CD4-positive, alpha-beta T cell treated with Interferon alpha-2 for 1 hour (primary cell): ENCODE measurements at regions not wholly inside any gene's neighbourhood (a gene's known extent, or its start where the extent isn't known, plus 50 kb on each side); places are given as distances from the start of the nearest gene placed in this dataset.

ENCODE experiments used
- DNase-seq, 2 donors: peaks; one replicate each; pipeline ENCODE4 v3.0.0-alpha.2; 2020 to 2022

- no peak for DNase-seq
These were observed 745.8 kb upstream of the CHAC2 start for GRCh38 chr2:53021828-53022227.

DNA sequence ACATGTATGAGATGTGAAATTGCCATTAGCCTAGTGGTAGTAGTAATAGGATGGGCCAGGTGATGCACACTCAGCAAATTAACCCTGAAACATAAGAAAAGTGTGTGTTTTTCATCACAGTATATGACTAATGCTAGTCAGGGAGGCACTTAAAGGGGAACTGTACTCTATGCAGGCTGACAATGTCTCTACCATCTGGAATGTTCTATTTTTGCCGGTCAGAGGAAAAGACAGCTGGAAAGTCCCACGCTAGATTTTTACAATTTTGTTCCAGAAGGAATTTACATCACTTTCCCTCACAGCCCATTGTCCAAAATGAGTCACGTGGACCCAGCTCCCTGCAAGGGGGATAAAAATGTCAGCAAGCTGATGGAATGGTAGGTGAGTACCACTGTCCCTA is 746.3 kb upstream of the CHAC2 start:
- no peak for DNase-seq

DNA sequence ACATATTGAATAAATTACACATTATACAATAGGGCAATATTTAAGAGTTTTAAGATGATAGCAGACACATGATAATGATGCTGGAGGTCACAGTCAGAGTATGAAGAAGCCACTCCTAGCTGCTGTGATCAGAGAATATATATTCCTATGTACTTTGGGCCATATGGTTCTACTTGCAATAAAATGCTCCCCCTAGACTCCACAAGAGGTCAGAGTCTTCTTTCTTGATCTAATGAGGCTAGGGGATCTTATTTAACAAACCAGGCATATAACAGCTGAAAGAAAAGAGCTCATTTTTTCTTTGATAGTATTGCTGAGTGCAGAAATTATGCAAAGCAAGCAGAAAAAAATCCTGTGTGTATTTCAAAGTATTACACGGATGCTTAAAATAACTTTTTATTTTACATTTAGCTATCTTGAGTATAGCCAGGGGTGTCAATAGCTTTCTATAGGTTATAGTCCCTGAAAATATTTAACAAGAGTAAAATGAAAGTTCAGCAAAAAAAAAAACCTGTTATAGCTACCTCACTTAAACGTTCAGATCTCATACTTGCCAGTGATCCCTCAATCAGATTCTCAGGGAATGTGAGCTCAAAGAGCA is 748.7 kb upstream of the CHAC2 start:
- DNase-seq, result no peak

DNA sequence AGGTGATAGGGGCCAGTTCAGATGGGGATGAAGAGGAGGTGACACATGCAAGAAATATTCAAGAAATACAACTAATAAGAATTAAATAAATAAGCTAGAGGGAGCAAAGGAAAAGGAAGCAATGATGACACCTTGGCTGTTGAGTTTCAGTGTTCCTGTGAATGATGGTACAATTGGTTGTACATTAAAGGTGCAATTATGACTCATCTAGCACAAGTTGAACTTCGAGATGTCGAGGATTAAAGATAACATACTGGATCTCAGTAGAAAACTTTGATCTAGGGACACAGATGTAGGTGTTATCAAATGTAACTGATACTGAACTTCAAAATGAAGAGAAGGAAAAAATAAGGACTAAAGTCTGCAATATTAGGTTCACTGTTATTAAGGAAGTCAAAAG is 760.6 kb upstream of the CHAC2 start:
- DNase-seq, result no peak

- DNase-seq, result no peak
These were observed 763.2 kb upstream of the CHAC2 start for GRCh38 chr2:53004413-53004812.

GRCh38 chr2:52995424-52995823 is 772.2 kb upstream of the CHAC2 start:
- no peak for DNase-seq

DNA sequence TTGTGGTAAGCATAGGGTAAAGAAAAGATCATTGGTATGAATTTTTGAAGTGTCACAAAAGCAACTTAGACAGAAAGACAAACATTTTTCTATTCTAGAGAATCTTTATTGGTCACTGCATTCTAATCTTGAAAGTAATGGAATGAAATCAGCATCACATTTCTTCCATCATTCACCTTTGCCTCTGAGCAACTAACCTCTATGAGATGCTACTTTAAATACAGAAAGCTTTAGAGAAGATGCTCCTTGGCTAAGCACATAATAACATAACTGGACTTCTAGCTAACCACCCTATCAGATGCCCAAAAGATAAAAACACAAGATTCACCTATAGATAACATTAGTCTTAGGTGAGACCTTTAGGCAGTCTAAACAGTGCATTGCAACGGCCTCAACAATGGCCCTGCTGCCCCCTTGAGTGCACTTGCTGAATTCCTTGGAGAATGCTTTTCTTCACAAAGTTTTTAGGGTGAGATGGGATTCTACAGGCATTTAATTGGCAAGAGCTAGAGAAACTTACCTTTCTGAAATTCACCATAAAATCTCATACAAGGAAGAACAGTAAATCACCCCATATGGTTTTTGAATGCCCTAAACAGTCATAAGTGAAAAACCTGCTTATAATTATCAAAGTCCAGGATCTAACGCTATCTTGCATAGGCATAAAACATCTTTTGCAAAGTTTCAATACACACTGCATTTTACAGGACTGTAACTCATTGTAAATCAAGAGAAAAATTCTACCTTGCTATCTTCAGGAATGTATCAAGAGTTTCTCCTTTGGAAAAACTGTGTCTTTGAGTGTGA is 791.3 kb upstream of the CHAC2 start:
- no peak for DNase-seq

GRCh38 chr2:52974127-52974526 is 793.5 kb upstream of the CHAC2 start:
- DNase-seq, result no peak

- DNase-seq, result no peak
These were observed 797.0 kb upstream of the CHAC2 start for GRCh38 chr2:52970642-52971041.

DNA sequence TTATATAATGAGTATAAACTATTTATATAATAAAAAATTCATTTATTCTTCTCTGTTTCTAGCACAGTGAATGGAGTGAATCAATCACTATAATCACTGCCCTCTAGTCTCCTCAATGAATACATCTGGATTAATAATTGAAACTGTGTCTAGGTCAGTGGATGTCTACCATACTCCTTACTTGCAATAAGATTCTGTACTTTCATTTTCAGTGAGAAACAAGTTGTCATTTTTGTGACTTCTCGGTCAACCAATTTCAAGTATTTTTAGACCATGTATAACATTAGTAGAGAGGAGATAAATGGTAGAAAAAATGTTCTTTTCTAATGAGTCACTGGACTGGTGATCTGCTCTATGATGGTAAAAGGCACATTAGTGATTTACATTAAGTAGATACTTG is 799.6 kb upstream of the CHAC2 start:
- DNase-seq, result no peak

GRCh38 chr2:52964916-52965530 is 802.6 kb upstream of the CHAC2 start:
- DNase-seq, result no peak

DNA sequence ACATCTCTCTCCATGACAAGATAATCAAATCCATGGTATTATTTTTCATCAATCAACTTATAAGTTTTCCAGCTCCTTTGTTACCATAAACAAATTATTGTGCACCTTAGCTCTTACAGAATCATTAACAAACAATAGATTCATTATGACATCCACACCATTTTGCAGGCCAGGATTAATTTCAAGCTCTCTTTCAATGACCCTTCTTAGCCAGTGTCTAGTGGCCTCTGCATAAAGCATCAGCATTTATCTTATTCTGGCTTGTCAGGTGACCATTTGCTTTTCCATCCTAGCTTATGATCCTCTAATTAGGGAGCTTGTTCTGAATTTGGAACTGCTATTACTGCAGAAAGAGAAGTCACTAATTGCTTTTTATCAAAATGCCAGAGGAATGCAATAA is 806.2 kb upstream of the CHAC2 start:
- DNase-seq, result no peak

- DNase-seq, result no peak
These were observed 806.7 kb upstream of the CHAC2 start for GRCh38 chr2:52960881-52961280.

GRCh38 chr2:52959801-52960200 is 807.8 kb upstream of the CHAC2 start:
- DNase-seq, result no peak

DNA sequence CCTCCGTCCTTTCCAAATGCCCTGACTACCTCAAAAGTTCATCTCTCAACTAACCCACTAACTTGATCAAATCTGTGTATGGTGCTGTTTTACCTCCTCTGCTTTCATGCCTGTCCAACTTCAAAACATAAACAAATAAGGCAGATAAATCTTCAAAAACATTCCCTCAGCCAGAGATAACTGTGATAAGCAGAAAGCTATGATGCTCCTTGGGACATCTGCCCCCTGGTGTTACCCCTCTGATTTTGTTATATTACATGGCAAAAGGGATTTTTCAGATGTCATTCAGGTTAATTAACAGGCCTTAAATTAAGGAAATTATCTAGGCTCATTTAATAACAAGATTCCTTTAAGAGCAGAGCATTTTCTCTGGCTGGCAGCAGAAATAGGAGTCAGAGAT is 810.8 kb upstream of the CHAC2 start:
- no peak for DNase-seq

DNA sequence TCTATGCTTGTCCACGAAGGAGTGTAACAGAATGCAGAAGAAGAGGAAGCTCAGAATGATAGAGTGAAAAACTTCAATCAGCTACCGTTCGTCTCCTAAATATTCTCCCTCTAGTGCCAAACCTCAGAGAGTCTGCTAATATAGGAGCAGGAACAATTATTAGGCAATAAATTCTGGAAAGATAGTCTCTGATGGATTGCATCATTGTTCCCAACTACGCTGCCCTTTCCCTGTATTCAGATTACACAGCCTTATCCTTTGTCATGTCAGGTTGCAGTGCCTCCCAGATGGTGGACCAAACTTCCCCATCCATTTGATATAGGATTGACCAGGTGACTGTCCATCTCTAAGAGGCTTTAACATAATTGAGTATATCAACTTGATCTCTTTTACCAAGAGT is 811.5 kb upstream of the CHAC2 start:
- no peak for DNase-seq

DNA sequence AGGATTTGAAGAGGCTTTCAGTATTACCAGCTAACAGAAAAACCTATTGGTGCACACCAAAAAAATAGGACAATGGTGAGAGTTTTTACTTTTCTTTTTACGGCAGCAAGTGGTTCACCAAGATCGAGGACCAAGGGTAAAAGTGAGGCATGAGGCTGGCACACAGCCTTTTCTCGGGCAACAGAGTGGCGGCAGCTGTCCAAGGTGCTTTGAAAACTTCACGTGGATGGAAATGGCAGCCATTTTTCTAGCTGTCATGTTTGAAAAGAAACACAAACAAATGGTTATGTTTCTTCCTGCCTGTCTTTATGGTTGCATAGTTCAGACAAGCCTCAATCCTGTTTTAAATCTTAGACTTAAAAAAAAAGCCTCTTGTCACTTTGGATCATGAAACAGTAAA is 812.5 kb upstream of the CHAC2 start:
- no peak for DNase-seq

DNA sequence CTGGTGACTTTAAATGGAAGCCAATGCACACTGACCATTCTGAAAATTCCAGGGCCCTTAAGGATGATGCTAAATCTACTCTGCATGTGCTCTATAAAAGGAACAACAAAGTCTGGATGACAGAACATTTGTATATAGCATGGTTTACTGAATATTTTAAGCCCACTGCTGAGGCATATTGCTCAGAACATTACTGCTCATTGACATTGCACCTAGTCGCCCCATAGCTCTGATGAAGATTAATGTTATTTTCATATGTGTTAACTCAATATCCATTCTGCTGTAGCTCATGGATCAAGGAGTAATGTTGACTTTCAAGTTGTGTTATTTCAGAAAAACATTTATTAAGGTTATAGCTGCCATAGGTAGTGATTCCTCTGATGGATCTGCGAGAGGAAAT is 827.5 kb upstream of the CHAC2 start:
- DNase-seq, result no peak

GRCh38 chr2:52939250-52939649 is 828.4 kb upstream of the CHAC2 start:
- DNase-seq, result no peak

DNA sequence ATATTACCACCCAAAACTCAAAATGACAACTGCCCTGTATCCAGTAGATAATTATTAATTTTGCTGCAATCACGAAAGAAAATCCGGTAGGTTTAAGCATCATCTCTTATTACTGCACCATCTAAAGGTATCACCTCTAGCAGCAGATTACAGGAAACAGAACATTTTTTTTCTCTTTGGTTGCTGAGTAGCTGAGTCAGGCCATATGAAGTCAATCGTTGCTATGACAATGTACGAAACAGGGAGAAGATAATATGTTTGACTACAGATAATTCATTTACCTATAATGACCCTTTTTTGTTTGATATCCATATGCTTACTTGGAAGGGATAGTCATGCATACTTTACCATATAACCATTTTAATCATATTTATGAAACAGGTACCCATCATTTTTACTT is 831.6 kb upstream of the CHAC2 start:
- DNase-seq, result no peak

DNA sequence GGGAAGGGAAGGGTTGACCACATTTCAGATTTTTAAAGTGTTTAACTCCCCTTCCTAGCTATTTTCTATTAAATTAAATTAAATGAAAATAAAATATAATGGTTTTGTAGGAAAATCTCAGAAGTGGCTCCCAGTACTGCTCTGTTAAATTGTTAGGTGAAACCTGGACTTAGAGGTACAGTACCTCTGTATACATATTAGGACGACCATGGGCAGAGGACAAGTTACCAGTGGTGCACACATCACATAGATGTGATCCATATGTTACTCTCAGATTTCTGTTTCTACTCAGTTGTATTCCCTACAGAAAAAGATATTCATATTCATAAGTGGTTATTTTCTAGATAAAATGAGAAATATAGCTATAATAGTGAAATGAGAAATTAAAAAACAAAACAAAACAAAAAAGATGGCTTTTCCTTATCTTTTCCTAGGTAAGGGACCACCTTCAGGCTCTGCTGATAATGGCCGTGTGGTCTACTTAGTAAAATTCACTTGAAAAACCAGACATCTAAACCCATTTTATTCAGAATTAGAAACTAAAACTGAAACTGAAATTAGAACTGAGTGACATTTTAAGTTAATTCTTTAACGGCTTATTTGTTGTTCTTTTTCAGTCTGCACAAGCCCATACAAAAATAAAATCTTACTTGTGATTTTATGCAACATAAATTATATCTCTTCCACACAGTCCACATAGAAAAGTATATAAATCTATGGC is 832.5 kb upstream of the CHAC2 start:
- no peak for DNase-seq

GRCh38 chr2:52934323-52934898 is 833.2 kb upstream of the CHAC2 start:
- DNase-seq, result no peak

- DNase-seq, result no peak
These were observed 833.7 kb upstream of the CHAC2 start for GRCh38 chr2:52933878-52934277.
